WI38 (cell line): ENCODE measurements at regions not wholly inside any gene's neighbourhood (a gene's known extent, or its start where the extent isn't known, plus 50 kb on each side); places are given as distances from the start of the nearest gene placed in this dataset.

Experiments used
- H3K4me3 ChIP-seq: 2 replicates; pipeline ENCODE4 v1.5.1; 2011; ENCODE audit warnings: low read depth, mild to moderate bottlenecking, control low read depth, low read length
- CTCF ChIP-seq: IDR thresholded peaks from 2 replicates; pipeline ENCODE4 v1.5.1; 2012; ENCODE audit warnings: low read depth, mild to moderate bottlenecking, control low read depth, low read length

- H3K4me3 ChIP-seq, result no peak overlapping the region
- no peak for TF ChIP-seq CTCF
These were observed 286.6 kb upstream of the POGK start for GRCh38 chr1:166552706-166553105.

DNA sequence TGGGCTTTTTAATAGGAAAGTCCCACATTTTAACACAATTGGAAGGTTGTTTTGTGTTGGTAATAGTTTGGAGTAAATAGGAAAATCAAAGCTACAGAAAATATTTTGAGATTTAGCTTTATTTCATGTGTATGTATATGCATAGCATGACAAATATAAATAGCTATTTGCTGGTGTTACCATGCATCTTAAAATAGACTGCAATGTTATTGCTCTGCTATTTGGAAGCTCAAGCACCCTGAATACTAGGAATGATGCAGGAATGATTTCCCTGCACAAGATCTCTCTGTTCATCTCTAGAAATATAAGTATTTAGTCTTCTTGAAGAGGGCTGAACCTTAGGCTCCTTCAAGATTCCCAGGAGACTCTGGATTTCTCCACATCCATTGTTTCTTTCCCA lies 268.3 kb upstream of the POGK start:
- no peak for TF ChIP-seq CTCF

DNA sequence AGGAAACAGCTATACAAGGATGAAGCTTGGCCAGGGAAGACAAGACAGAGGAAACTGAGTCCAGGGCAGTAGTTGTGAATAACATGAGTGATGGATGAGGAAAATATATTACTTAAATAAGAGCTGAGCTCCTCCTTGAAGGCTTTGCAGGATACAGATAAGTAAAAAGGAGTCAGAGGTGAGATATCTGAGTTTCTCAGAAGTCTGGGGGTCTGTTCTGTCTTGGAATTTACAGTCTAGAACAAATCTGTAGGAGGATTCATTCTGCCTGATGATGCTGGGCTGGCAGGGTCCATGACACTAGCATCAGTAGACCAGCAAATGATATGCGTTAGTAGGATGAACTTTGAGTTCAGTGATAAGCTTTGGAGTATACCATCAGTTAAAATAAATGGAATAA lies 266.1 kb upstream of the POGK start:
- TF ChIP-seq CTCF, result no peak
- H3K4me3 ChIP-seq, result no peak overlapping the region

More for the DNA sequence above, 268.3 kb upstream of the POGK start:
- no peak overlapping the region for H3K4me3 ChIP-seq

GRCh38 chr1:166579557-166580501 lies 259.4 kb upstream of the POGK start:
- TF ChIP-seq CTCF, result no peak
- H3K4me3 ChIP-seq, result no peak overlapping the region

DNA sequence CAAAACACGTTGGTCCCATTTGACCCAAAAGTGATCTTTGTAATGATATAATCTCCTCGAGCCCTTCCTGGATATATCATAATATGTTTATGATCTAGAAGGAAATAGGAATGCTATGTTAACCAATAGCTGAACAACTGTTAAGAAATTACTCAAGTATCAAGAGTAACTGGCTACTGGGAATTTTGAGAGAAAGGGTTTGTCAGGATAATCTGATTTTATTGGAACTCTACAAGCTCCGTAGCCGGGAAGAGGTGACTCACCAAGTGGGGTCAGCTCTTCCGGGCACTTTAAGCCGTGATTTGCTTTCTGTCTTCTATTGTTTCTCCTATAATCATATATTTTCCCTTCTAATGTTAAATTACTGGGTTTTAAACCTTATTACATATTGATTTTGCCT lies 250.5 kb upstream of the POGK start:
- TF ChIP-seq CTCF, result no peak
- H3K4me3 ChIP-seq, result no peak overlapping the region

- no peak overlapping the region for H3K4me3 ChIP-seq
- no peak for TF ChIP-seq CTCF
These were observed 249.1 kb upstream of the POGK start for GRCh38 chr1:166590161-166590560.

DNA sequence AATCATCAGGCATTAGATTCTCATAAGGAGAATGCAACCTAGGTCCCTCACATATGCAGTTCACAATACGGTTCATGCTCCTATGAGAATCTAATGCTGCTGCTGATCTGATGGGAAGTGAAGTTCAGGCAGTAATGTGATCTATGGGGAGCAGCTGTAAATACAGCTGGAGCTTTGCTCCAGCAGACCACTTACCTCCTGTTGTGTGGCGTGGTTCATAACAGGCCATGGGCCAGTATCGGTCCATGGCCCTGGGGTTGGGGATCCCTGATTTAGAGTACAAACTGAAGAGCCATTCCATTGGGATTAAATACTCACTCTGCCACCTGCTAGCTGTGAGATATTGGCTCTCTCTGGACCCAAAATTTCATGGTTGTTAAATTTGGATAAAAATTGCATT lies 244.6 kb upstream of the POGK start:
- no peak overlapping the region for H3K4me3 ChIP-seq
- TF ChIP-seq CTCF, result no peak
